HEK293 (cell line): ENCODE measurements at regions not wholly inside any gene's neighbourhood (a gene's known extent, or its start where the extent isn't known, plus 50 kb on each side); places are given as distances from the start of the nearest gene placed in this dataset.

Experiments used
- CTCF ChIA-PET: fragments of 350-600 bp; formaldehyde crosslinking; extraction: SDS; loops from one replicate; lab custom pipeline; 2021; ENCODE audit warnings: antibody characterized with exemption; lab: Yijun Ruan, JAX
- POLR2A ChIA-PET: fragments of 300-600 bp; formaldehyde crosslinking; extraction: SDS; loops from one replicate; lab custom pipeline; 2020; ENCODE audit warnings: antibody characterized with exemption, inconsistent platforms; lab: Yijun Ruan, JAX
- H3K27ac ChIP-seq: fragments of 200-500 bp; sonication (Bioruptor generic); 2 replicates; pipeline ENCODE4 v1.5.1; 2014; ENCODE audit warnings: low read depth, low read length, control low read depth, inconsistent platforms; ENCODE audit errors: extremely low read depth
- H3K36me3 ChIP-seq, 2 experiments: fragments of 200-500 bp in 1 of 2; sonication (Bioruptor generic) in 1 of 2; 1 replicate in 1 of 2; 2 replicates in 1 of 2; pipeline ENCODE4 v1.5.1; 2014 to 2017; ENCODE audit warnings: inconsistent platforms in 2 of 2, low read length in 2 of 2; ENCODE audit not compliant: control insufficient read depth in 2 of 2, insufficient read depth in 1 of 2
- H3K4me1 ChIP-seq: fragments of 200-500 bp; sonication (Bioruptor generic); 2 replicates; pipeline ENCODE4 v1.5.1; 2014; ENCODE audit warnings: mild to moderate bottlenecking, low read length, inconsistent platforms; ENCODE audit not compliant: control insufficient read depth, insufficient read depth
- H3K4me3 ChIP-seq: 2 replicates; pipeline ENCODE4 v1.5.1; 2011; ENCODE audit warnings: low read depth, mild to moderate bottlenecking, control low read depth, low read length, moderate library complexity
- H3K9me3 ChIP-seq: fragments of 200-500 bp; sonication (Bioruptor generic); 2 replicates; pipeline ENCODE4 v1.5.1; 2014; ENCODE audit warnings: low read depth, low read length, inconsistent platforms; ENCODE audit not compliant: control insufficient read depth, insufficient read depth
- GFI1B ChIP-seq: fragments of 450-650 bp; formaldehyde crosslinking; IDR thresholded peaks from 2 replicates; pipeline ENCODE4 v1.5.1; 2016; ENCODE audit warnings: missing biosample characterization, missing genetic modification characterization
- GLI2 ChIP-seq: fragments of 450-650 bp; formaldehyde crosslinking; IDR thresholded peaks from 2 replicates; pipeline ENCODE4; 2017; ENCODE audit warnings: missing biosample characterization, missing genetic modification characterization, low read depth, borderline replicate concordance
- HOXC10 ChIP-seq: sonication (generic); formaldehyde crosslinking; IDR thresholded peaks from 2 replicates; pipeline ENCODE4 v1.8.1; 2023; ENCODE audit warnings: mild to moderate bottlenecking, missing genetic modification reagents
- OSR2 ChIP-seq: fragments of 450-650 bp; formaldehyde crosslinking; IDR thresholded peaks from 2 replicates; pipeline ENCODE4 v1.5.1; 2016; ENCODE audit warnings: missing biosample characterization, missing genetic modification characterization
- OVOL3 ChIP-seq: fragments of 450-650 bp; formaldehyde crosslinking; IDR thresholded peaks from 2 replicates; pipeline ENCODE4 v1.5.1; 2016; ENCODE audit warnings: missing biosample characterization, missing genetic modification characterization
- SCRT2 ChIP-seq: fragments of 450-650 bp; formaldehyde crosslinking; IDR thresholded peaks from 2 replicates; pipeline ENCODE4 v1.5.1; 2016; ENCODE audit warnings: missing biosample characterization, missing genetic modification characterization
- SETDB1 ChIP-seq: IDR thresholded peaks from one replicate; pipeline ENCODE4 v1.6.1; 2017; ENCODE audit warnings: mild to moderate bottlenecking, low read length, moderate library complexity, mixed read lengths; ENCODE audit not compliant: insufficient read length
- SP3 ChIP-seq: fragments of 450-650 bp; formaldehyde crosslinking; IDR thresholded peaks from 2 replicates; pipeline ENCODE4 v1.5.1; 2016; ENCODE audit warnings: missing biosample characterization, missing genetic modification characterization
- YY2 ChIP-seq: fragments of 450-650 bp; formaldehyde crosslinking; IDR thresholded peaks from 2 replicates; pipeline ENCODE4 v1.5.1; 2016; ENCODE audit warnings: missing biosample characterization, missing genetic modification characterization
- ZNF155 ChIP-seq: fragments of 450-650 bp; formaldehyde crosslinking; IDR thresholded peaks from 2 replicates; pipeline ENCODE4 v1.5.1; 2016; ENCODE audit warnings: missing biosample characterization, missing genetic modification characterization
- ZNF266 ChIP-seq: fragments of 450-650 bp; formaldehyde crosslinking; IDR thresholded peaks from 2 replicates; pipeline ENCODE4 v1.5.1; 2016; ENCODE audit warnings: missing biosample characterization, missing genetic modification characterization, low read depth
- ZNF501 ChIP-seq: fragments of 450-650 bp; formaldehyde crosslinking; IDR thresholded peaks from 2 replicates; pipeline ENCODE4 v1.5.1; 2016; ENCODE audit warnings: missing biosample characterization, missing genetic modification characterization
- ZNF514 ChIP-seq: fragments of 450-650 bp; formaldehyde crosslinking; IDR thresholded peaks from 2 replicates; pipeline ENCODE4 v1.5.1; 2016; ENCODE audit warnings: missing biosample characterization, missing genetic modification characterization
- ZNF624 ChIP-seq: fragments of 450-650 bp; formaldehyde crosslinking; IDR thresholded peaks from 2 replicates; pipeline ENCODE4 v1.5.1; 2017; ENCODE audit warnings: missing biosample characterization, missing genetic modification characterization
- ZNF658 ChIP-seq: fragments of 450-650 bp; formaldehyde crosslinking; IDR thresholded peaks from 2 replicates; pipeline ENCODE4; 2016; ENCODE audit warnings: missing biosample characterization, missing genetic modification characterization
- ZNF830 ChIP-seq: fragments of 450-650 bp; IDR thresholded peaks from 2 replicates; pipeline ENCODE4 v1.5.0; 2018; ENCODE audit warnings: missing biosample characterization, missing genetic modification characterization, low read depth, mild to moderate bottlenecking, moderate library complexity
- TF ChIP-seq, protein P1 (sequence below): fragments of 450-650 bp; formaldehyde crosslinking; IDR thresholded peaks from 2 replicates; pipeline ENCODE4 v1.5.1; 2017; ENCODE audit warnings: missing biosample characterization, mild to moderate bottlenecking, missing genetic modification characterization, moderate library complexity
- TF ChIP-seq, protein P2 (sequence below): fragments of 450-650 bp; formaldehyde crosslinking; IDR thresholded peaks from 2 replicates; pipeline ENCODE4 v1.5.1; 2017; ENCODE audit warnings: missing biosample characterization, missing genetic modification characterization
- TF ChIP-seq, protein P3 (sequence below): fragments of 450-650 bp; formaldehyde crosslinking; IDR thresholded peaks from 2 replicates; pipeline ENCODE4 v1.5.1; 2016; ENCODE audit warnings: missing biosample characterization, missing genetic modification characterization
- TF ChIP-seq, protein P4 (sequence below): fragments of 450-650 bp; formaldehyde crosslinking; conservative IDR thresholded peaks from 2 replicates; pipeline ENCODE4 v1.5.1; 2016; ENCODE audit warnings: low read depth, missing biosample characterization, missing genetic modification characterization

DNA sequence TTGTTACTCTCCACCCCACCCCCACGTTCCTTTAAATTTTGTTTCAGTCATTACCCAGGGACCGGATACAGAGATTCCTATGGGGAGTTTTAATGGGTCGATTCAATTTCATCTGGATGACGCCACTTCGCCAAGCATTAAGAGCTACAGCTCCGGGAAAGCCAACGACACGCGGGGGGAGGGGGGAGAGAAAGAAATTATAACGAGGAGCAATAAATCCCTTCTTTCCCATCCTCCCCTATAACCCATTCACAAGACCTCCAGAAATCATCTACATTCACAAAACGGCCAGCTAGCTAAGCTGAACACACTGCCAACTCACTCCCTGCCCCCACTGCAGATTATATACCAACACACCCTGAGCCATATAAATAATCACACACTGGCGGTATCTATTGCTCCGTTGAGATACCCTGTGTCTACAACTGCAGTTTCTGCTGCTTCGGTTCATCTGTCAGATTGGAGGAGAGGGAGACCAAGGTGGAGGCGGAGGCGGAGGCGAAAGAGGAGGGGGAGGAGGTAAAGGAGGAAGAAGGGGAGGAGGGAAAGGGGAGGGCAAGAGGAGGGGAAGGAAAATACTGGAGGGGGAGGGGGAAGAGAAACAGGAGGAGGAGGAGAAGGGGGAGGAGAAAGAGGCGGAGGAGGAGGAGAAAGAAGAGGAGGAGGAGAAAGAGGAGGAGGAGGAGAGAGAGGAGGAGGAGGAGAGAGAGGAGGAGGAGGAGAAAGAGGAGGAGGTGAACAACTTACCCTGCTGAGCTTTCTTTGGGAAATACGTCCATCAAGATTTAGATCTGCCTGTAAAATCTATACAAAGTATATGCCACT, 113.9 kb upstream of the VAMP7 start (continued):
- TF ChIP-seq OSR2 (tag by site-specific recombination) (no peak), YY2 (tag by site-specific recombination) (no peak), OVOL3 (tag by site-specific recombination) (no peak)
- TF ChIP-seq, protein P1, sequence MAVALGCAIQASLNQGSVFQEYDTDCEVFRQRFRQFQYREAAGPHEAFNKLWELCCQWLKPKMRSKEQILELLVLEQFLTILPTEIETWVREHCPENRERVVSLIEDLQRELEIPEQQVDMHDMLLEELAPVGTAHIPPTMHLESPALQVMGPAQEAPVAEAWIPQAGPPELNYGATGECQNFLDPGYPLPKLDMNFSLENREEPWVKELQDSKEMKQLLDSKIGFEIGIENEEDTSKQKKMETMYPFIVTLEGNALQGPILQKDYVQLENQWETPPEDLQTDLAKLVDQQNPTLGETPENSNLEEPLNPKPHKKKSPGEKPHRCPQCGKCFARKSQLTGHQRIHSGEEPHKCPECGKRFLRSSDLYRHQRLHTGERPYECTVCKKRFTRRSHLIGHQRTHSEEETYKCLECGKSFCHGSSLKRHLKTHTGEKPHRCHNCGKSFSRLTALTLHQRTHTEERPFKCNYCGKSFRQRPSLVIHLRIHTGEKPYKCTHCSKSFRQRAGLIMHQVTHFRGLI (tag by site-specific recombination), result no peak

DNA sequence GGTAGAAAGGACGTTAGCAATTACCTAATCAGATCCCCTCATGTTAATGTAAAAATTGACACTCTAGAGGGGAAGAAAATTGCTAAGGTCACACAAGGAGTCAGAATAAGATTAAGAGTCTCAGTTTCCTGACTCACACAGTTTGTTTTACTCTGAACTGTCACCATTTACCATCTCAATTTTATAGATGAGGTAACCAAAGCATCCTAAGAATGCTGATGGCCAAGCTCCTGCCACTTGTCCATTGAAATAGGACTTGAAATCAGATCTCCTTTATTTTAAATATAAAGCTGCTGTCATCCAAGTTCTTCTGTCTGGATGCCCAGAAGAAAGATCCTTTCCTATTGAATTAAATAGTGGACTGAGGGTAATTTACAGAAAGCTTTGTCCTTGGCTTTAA, 114.8 kb upstream of the VAMP7 start:
- Histone ChIP-seq H3K4me1 (0 out of 2 replicates have a peak, but pooled peaks cover 3% of the 10 kb centered on the region), H3K36me3 (no peaks in the 10 kb centered on the region), H3K27ac (no peak overlapping the region), H3K9me3 (no peaks in the 10 kb centered on the region)
- CTCF ChIA-PET, result no interaction called here
- TF ChIP-seq ZNF266 (tag by site-specific recombination) (no peak), SETDB1 (no peak), ZNF514 (tag by site-specific recombination) (no peak), ZNF624 (tag by site-specific recombination) (no peak), GLI2 (tag by site-specific recombination) (no peak), ZNF155 (no peak), SP3 (no peak), ZNF830 (tag by site-specific recombination) (no peak), HOXC10 (no peak), GFI1B (tag by site-specific recombination) (no peak), SCRT2 (tag by site-specific recombination) (no peak), ZNF501 (tag by site-specific recombination) (no peak), ZNF658 (tag by site-specific recombination) (no peak)
- TF ChIP-seq, protein P2, sequence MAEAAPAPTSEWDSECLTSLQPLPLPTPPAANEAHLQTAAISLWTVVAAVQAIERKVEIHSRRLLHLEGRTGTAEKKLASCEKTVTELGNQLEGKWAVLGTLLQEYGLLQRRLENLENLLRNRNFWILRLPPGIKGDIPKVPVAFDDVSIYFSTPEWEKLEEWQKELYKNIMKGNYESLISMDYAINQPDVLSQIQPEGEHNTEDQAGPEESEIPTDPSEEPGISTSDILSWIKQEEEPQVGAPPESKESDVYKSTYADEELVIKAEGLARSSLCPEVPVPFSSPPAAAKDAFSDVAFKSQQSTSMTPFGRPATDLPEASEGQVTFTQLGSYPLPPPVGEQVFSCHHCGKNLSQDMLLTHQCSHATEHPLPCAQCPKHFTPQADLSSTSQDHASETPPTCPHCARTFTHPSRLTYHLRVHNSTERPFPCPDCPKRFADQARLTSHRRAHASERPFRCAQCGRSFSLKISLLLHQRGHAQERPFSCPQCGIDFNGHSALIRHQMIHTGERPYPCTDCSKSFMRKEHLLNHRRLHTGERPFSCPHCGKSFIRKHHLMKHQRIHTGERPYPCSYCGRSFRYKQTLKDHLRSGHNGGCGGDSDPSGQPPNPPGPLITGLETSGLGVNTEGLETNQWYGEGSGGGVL, result no peak
- TF ChIP-seq, protein P3, sequence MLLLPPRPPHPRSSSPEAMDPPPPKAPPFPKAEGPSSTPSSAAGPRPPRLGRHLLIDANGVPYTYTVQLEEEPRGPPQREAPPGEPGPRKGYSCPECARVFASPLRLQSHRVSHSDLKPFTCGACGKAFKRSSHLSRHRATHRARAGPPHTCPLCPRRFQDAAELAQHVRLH (tag by site-specific recombination), result no peak
- TF ChIP-seq, protein P4, sequence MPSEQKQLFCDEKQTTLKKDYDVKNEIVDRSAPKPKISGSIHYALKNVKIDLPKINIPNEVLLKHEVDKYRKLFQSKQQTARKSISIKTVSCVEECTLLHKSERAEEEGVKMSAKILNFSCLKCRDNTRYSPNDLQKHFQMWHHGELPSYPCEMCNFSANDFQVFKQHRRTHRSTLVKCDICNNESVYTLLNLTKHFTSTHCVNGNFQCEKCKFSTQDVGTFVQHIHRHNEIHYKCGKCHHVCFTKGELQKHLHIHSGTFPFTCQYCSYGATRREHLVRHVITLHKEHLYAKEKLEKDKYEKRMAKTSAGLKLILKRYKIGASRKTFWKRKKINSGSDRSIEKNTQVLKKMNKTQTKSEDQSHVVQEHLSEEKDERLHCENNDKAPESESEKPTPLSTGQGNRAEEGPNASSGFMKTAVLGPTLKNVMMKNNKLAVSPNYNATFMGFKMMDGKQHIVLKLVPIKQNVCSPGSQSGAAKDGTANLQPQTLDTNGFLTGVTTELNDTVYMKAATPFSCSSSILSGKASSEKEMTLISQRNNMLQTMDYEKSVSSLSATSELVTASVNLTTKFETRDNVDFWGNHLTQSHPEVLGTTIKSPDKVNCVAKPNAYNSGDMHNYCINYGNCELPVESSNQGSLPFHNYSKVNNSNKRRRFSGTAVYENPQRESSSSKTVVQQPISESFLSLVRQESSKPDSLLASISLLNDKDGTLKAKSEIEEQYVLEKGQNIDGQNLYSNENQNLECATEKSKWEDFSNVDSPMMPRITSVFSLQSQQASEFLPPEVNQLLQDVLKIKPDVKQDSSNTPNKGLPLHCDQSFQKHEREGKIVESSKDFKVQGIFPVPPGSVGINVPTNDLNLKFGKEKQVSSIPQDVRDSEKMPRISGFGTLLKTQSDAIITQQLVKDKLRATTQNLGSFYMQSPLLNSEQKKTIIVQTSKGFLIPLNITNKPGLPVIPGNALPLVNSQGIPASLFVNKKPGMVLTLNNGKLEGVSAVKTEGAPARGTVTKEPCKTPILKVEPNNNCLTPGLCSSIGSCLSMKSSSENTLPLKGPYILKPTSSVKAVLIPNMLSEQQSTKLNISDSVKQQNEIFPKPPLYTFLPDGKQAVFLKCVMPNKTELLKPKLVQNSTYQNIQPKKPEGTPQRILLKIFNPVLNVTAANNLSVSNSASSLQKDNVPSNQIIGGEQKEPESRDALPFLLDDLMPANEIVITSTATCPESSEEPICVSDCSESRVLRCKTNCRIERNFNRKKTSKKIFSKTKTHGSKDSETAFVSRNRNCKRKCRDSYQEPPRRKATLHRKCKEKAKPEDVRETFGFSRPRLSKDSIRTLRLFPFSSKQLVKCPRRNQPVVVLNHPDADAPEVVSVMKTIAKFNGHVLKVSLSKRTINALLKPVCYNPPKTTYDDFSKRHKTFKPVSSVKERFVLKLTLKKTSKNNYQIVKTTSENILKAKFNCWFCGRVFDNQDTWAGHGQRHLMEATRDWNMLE (tag by site-specific recombination), result no peak
- TF ChIP-seq, all 188 proteins: peak for 0
- POLR2A ChIA-PET, result no interaction called here
- H3K4me3 ChIP-seq, result no peak overlapping the region
